Kidney (tissue), 13 donors: ENCODE measurements at regions not wholly inside any gene's neighbourhood (a gene's known extent, or its start where the extent isn't known, plus 50 kb on each side); places are given as distances from the start of the nearest gene placed in this dataset.
A peak's percentile ranks its signal among the peaks of the same experiment; 100 is the strongest.

Source experiments
- DNase-seq, 5 donors: peaks; one replicate each; pipeline ENCODE4 v3.0.0-alpha.2; 2013 to 2020
- FAIRE-seq: peaks from 2 replicates; lab custom pipeline; 2012; peaks lifted over from hg19 to GRCh38; lab: Jason Lieb, UNC
- H3K27ac ChIP-seq, 2 donors: one replicate each; pipeline ENCODE4 v1.7.0; 2013; ENCODE audit warnings: low read depth in 2 of 2, low read length in 2 of 2, inconsistent platforms in 1 of 2
- H3K27me3 ChIP-seq: one replicate; pipeline ENCODE4 v1.7.1; 2013; ENCODE audit warnings: low read length, inconsistent platforms; ENCODE audit not compliant: control insufficient read depth, insufficient read depth
- H3K36me3 ChIP-seq, 3 donors: one replicate each; pipeline versions ENCODE4 v1.7.0 to v1.7.1; 2013; ENCODE audit warnings: low read length in 3 of 3, control low read depth in 1 of 3, inconsistent platforms in 1 of 3; ENCODE audit not compliant: insufficient read depth in 3 of 3, control insufficient read depth in 2 of 3
- H3K4me1 ChIP-seq, 3 donors: one replicate each; pipeline versions ENCODE4 v1.7.0 to v1.7.1; 2013; ENCODE audit warnings: low read length in 3 of 3, inconsistent platforms in 1 of 3, low read depth in 1 of 3; ENCODE audit not compliant: control insufficient read depth in 2 of 3, insufficient read depth in 2 of 3
- H3K4me3 ChIP-seq, 3 donors: one replicate each; pipeline versions ENCODE4 v1.7.0 to v1.8.1; 2013; ENCODE audit warnings: low read length in 3 of 3, control low read depth in 1 of 3, inconsistent platforms in 1 of 3
- H3K9ac ChIP-seq, 3 donors: one replicate each; pipeline versions ENCODE4 v1.7.0 to v1.7.1; 2013; ENCODE audit warnings: low read length in 3 of 3, control low read depth in 1 of 3, inconsistent platforms in 1 of 3
- H3K9me3 ChIP-seq, 3 donors: one replicate each; pipeline versions ENCODE4 v1.7.0 to v1.7.1; 2013; ENCODE audit warnings: low read length in 3 of 3, control low read depth in 1 of 3, inconsistent platforms in 1 of 3; ENCODE audit not compliant: control insufficient read depth in 2 of 3, insufficient read depth in 1 of 3
- intact Hi-C: fragments of 100-400 bp; cut with DNase I; formaldehyde crosslinking; loops from one replicate; pipeline ENCODE4 v1.11.1; 2022
- TF ChIP-seq, protein P1 (sequence below): IDR thresholded peaks from 3 replicates; pipeline ENCODE4 v1.5.1; 2012; ENCODE audit warnings: mild to moderate bottlenecking, moderate library complexity, borderline replicate concordance; ENCODE audit not compliant: insufficient read depth; ENCODE audit errors: extremely low read depth
- donor health status: control.
- donor health status: control.
- donor health status: control.
- donor health status: control.
- donor health status: control.
- donor health status: DM: yes; HTN: yes; CAD: no.
- donor health status: Normal renal cell carcinoma (clear cell type).

DNA sequence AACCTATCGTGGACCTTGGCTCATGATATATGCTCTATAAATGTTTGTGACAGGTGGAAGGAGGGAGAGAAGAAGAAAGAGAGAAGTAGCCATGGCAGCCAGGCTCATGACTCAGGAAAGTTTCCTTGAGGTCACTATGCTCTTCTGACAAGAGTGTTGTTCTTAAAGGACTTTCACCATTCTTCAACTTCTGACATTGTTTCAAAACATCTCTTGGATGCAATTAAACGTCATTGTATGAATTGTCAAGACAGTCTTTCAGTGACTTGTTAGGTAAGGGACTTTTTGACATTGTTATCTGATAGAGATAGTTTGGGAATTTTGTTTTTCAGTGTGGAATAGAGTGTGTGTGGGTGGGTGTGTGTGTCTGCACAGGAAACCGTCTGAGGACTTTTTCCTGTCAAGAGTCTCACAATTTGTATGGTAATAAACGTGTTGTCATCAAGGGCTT lies 617.0 kb downstream of the MID1IP1 start:
- TF ChIP-seq, protein P1, sequence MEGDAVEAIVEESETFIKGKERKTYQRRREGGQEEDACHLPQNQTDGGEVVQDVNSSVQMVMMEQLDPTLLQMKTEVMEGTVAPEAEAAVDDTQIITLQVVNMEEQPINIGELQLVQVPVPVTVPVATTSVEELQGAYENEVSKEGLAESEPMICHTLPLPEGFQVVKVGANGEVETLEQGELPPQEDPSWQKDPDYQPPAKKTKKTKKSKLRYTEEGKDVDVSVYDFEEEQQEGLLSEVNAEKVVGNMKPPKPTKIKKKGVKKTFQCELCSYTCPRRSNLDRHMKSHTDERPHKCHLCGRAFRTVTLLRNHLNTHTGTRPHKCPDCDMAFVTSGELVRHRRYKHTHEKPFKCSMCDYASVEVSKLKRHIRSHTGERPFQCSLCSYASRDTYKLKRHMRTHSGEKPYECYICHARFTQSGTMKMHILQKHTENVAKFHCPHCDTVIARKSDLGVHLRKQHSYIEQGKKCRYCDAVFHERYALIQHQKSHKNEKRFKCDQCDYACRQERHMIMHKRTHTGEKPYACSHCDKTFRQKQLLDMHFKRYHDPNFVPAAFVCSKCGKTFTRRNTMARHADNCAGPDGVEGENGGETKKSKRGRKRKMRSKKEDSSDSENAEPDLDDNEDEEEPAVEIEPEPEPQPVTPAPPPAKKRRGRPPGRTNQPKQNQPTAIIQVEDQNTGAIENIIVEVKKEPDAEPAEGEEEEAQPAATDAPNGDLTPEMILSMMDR: no peak
- Histone ChIP-seq H3K36me3 (no peaks in the 10 kb centered on the region), H3K4me3 (no peak overlapping the region), H3K9ac (no peak overlapping the region), H3K27me3 (no peaks in the 10 kb centered on the region), H3K27ac (peak overlapping the region; percentile 29 to 65), H3K9me3 (no peaks in the 10 kb centered on the region), H3K4me1 (peaks cover 0 to 4% (median 0%) of the 10 kb centered on the region in 3 donors)
- intact Hi-C loops: no loop called here
- peak; percentile 66 for FAIRE-seq
- peak in 1 of 5 donors; percentile 26 for DNase-seq

GRCh38 chrX:39418731-39419638 lies 617.7 kb downstream of the MID1IP1 start:
- TF ChIP-seq, protein P1: no peak
- Histone ChIP-seq H3K4me3 (no peak overlapping the region), H3K27me3 (no peaks in the 10 kb centered on the region), H3K27ac (peak overlapping the region; percentile 65 to 71), H3K9ac (no peak overlapping the region), H3K9me3 (no peaks in the 10 kb centered on the region), H3K36me3 (no peaks in the 10 kb centered on the region), H3K4me1 (peaks cover 0 to 4% (median 0%) of the 10 kb centered on the region in 3 donors)
- FAIRE-seq (no peak), DNase-seq (peak; percentile 64 to 82 (median 72))
- intact Hi-C loops: no loop called here

DNA sequence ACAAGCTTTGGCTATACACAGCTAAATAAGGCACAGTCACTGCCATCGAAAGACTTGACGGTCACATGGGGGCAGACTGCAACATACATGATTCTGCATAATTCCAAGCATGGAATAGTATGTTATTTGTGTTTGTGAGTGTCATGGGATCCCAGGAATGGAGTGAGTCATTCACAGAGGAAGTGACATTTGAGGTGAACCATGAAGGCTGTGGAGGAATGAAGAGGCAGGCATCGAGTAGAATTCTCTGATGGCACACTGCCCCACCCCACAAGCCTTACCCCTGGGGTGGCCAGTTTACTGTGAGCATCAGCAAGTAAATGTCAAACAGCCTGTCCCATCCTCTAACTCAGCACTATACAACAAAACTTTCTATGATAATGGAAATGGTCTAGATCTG lies 619.7 kb downstream of the MID1IP1 start:
- H3K9ac ChIP-seq: no peak overlapping the region
- TF ChIP-seq, protein P1: no peak
- intact Hi-C loops: no loop called here
- H3K27ac ChIP-seq: no peak overlapping the region
- DNase-seq (no peak), FAIRE-seq (no peak)
- H3K27me3 ChIP-seq: no peaks in the 10 kb centered on the region
- no peaks in the 10 kb centered on the region for H3K36me3 ChIP-seq
- no peak overlapping the region for H3K4me3 ChIP-seq
- H3K9me3 ChIP-seq: no peaks in the 10 kb centered on the region
- peaks cover 0 to 4% (median 0%) of the 10 kb centered on the region in 3 donors for H3K4me1 ChIP-seq
